GM12878 (cell line): ENCODE measurements at regions not wholly inside any gene's neighbourhood (a gene's known extent, or its start where the extent isn't known, plus 50 kb on each side); places are given as distances from the start of the nearest gene placed in this dataset.

Source experiments
- ATAC-seq: fragments of 200-7000 bp; cut with Tn5 transposase; 3 replicates; pipeline ENCODE4 v1.9.1; 2020; ENCODE audit warnings: mild to moderate bottlenecking, moderate library complexity
- BruUV-seq: library from RNA; stranded (reverse); fragments of 400-500 nt; replicated peaks from 2 replicates; lab custom pipeline; 2021; lab: Mats Ljungman, UMichigan
- CTCF ChIA-PET: fragments of 300-600 bp; sonication (Branson Sonifier 250); formaldehyde crosslinking; extraction: SDS; loops from one replicate; lab custom pipeline; 2021; ENCODE audit warnings: inconsistent platforms; lab: Yijun Ruan, JAX
- POLR2A ChIA-PET: fragments of 350-600 bp; formaldehyde crosslinking; extraction: SDS; loops from one replicate; lab custom pipeline; 2021; ENCODE audit warnings: inconsistent platforms; lab: Charles Lee
- RAD21 ChIA-PET: fragments of 300-600 bp; sonication (Branson Sonifier 250); formaldehyde crosslinking; loops from one replicate; lab custom pipeline; 2023; ENCODE audit warnings: antibody characterized with exemption; ENCODE audit not compliant: unreplicated experiment; lab: Charles Lee
- SMC1A ChIA-PET: fragments of 300-600 bp; sonication (Branson Sonifier 250); formaldehyde crosslinking; loops from one replicate; lab custom pipeline; 2023; ENCODE audit not compliant: unreplicated experiment, uncharacterized antibody; lab: Charles Lee
- DNase-seq: peaks from one replicate; pipeline ENCODE4 v3.0.0-alpha.2; 2011; ENCODE audit warnings: low read depth, low spot score
- FAIRE-seq: peaks from 3 replicates; lab custom pipeline; 2011; peaks lifted over from hg19 to GRCh38; lab: Jason Lieb, UNC
- H2AFZ ChIP-seq: 2 replicates; pipeline ENCODE4 v1.6.0; 2011; ENCODE audit warnings: low read depth, low read length, control low read depth; ENCODE audit not compliant: control insufficient read depth
- H3K27ac ChIP-seq: 2 replicates; pipeline ENCODE4 v1.5.1; 2011; ENCODE audit warnings: control low read depth; ENCODE audit not compliant: control insufficient read depth, insufficient read depth
- H3K27me3 ChIP-seq, 2 experiments: replicated peaks in 1 of 2; 2 replicates each; pipeline versions ENCODE4 v1.6.0 to v1.6.1; 2011; ENCODE audit warnings: low read length in 1 of 2; ENCODE audit not compliant: control insufficient read depth in 2 of 2, insufficient read depth in 2 of 2
- H3K36me3 ChIP-seq, 2 experiments: 2 replicates each; pipeline ENCODE4 v1.5.1; 2011; ENCODE audit warnings: low read length in 1 of 2; ENCODE audit not compliant: control insufficient read depth in 2 of 2, insufficient read depth in 2 of 2
- H3K4me1 ChIP-seq: 2 replicates; pipeline ENCODE4 v1.6.1; 2011; ENCODE audit warnings: mild to moderate bottlenecking, low read length, moderate library complexity, mixed read lengths; ENCODE audit not compliant: control insufficient read depth, insufficient read depth
- H3K4me2 ChIP-seq: 2 replicates; pipeline ENCODE4 v1.6.0; 2011; ENCODE audit warnings: control low read depth; ENCODE audit not compliant: control insufficient read depth, insufficient read depth
- H3K4me3 ChIP-seq: fragments of 200-600 bp; sonication (generic); 2 replicates; pipeline ENCODE4 v1.5.1; 2016
- H3K79me2 ChIP-seq: 2 replicates; pipeline ENCODE4 v1.6.0; 2011; ENCODE audit warnings: low read length; ENCODE audit not compliant: control insufficient read depth, insufficient read depth
- H3K9ac ChIP-seq: 2 replicates; pipeline ENCODE4 v1.8.0; 2011; ENCODE audit warnings: low read length, control low read depth, mixed read lengths; ENCODE audit not compliant: control insufficient read depth, insufficient read depth
- H3K9me3 ChIP-seq: replicated peaks from 3 replicates; pipeline ENCODE4 v1.5.1; 2011; ENCODE audit warnings: mild to moderate bottlenecking, low read length; ENCODE audit not compliant: control insufficient read depth, insufficient read depth
- H4K20me1 ChIP-seq: 2 replicates; pipeline ENCODE4 v1.6.0; 2011; ENCODE audit not compliant: control insufficient read depth, insufficient read depth
- BCLAF1 ChIP-seq: fragments of 450-650 bp; IDR thresholded peaks from 2 replicates; pipeline ENCODE4 v1.6.1; 2017; ENCODE audit warnings: antibody characterized with exemption, mild to moderate bottlenecking, moderate library complexity
- CBFB ChIP-seq: IDR thresholded peaks from 2 replicates; pipeline ENCODE4 v1.6.1; 2016; ENCODE audit warnings: antibody characterized with exemption, low read depth
- CBX3 ChIP-seq: fragments of 200-600 bp; sonication (generic); IDR thresholded peaks from 2 replicates; pipeline ENCODE4 v1.6.1; 2016; ENCODE audit warnings: low read depth, borderline replicate concordance
- CHD2 ChIP-seq: IDR thresholded peaks from 2 replicates; pipeline ENCODE4 v1.6.1; 2011; ENCODE audit warnings: low read depth, low read length, improper control_type of control experiment, borderline replicate concordance
- FOXM1 ChIP-seq: IDR thresholded peaks from 2 replicates; pipeline ENCODE4 v1.6.1; 2012; ENCODE audit warnings: low read depth, mild to moderate bottlenecking, inconsistent platforms, low read length, moderate library complexity
- HCFC1 ChIP-seq: fragments of 150-350 bp; IDR thresholded peaks from 2 replicates; pipeline ENCODE4 v1.6.1; 2014; ENCODE audit warnings: low read length
- MTA2 ChIP-seq: fragments of 450-650 bp; IDR thresholded peaks from 2 replicates; pipeline ENCODE4 v1.6.1; 2016; ENCODE audit warnings: low read depth, mild to moderate bottlenecking, moderate library complexity
- NR2C1 ChIP-seq: fragments of 450-650 bp; IDR thresholded peaks from 2 replicates; pipeline ENCODE4 v1.6.1; 2017; ENCODE audit warnings: antibody characterized with exemption, mild to moderate bottlenecking, moderate library complexity
- RELA ChIP-seq: fragments of 450-650 bp; IDR thresholded peaks from 2 replicates; pipeline ENCODE4 v1.8.0; 2014; ENCODE audit warnings: borderline replicate concordance; ENCODE audit not compliant: partially characterized antibody
- REST ChIP-seq: IDR thresholded peaks from 2 replicates; pipeline ENCODE4 v1.6.1; 2012; ENCODE audit warnings: mild to moderate bottlenecking, low read depth, low read length
- SRF ChIP-seq, 2 experiments: IDR thresholded peaks; 2 replicates each; pipeline ENCODE4 v1.6.1; 2011; ENCODE audit warnings: low read depth in 2 of 2, low read length in 2 of 2, mild to moderate bottlenecking in 1 of 2, moderate library complexity in 1 of 2
- STAT3 ChIP-seq: IDR thresholded peaks from 2 replicates; pipeline ENCODE4 v1.6.1; 2011; ENCODE audit warnings: low read depth, low read length, improper control_type of control experiment
- TCF7 ChIP-seq: IDR thresholded peaks from 2 replicates; pipeline ENCODE4 v1.6.1; 2014; ENCODE audit warnings: antibody characterized with exemption, borderline replicate concordance
- YBX1 ChIP-seq: fragments of 450-650 bp; IDR thresholded peaks from 2 replicates; pipeline ENCODE4 v1.6.1; 2016; ENCODE audit warnings: antibody characterized with exemption
- ZNF207 ChIP-seq: fragments of 450-650 bp; IDR thresholded peaks from 2 replicates; pipeline ENCODE4 v1.6.1; 2014; ENCODE audit warnings: antibody characterized with exemption, mild to moderate bottlenecking, borderline replicate concordance
- WGBS: methylation state at CpG from one replicate; pipeline ENCODE4 v1.1.6; 2016; ENCODE audit warnings: low lambda C conversion rate; ENCODE audit not compliant: insufficient replicate concordance, insufficient coverage; ENCODE audit errors: missing lambda C conversion rate; 5-methylcytosine and 5-hydroxymethylcytosine counted together
- in situ Hi-C: fragments of 300-500 bp; cut with MboI; formaldehyde crosslinking; loops from 9 replicates; pipeline ENCODE4 v1.14.3; 2018; ENCODE audit warnings: mixed read lengths
- intact Hi-C: fragments of 100-400 bp; cut with micrococcal nuclease; formaldehyde crosslinking; loops from one replicate; pipeline ENCODE4 v1.14.2; 2022; ENCODE audit not compliant: unreplicated experiment
- TF ChIP-seq, protein P1 (sequence below): IDR thresholded peaks from 2 replicates; pipeline ENCODE4 v1.6.1; 2012; ENCODE audit warnings: low read depth, low read length, improper control_type of control experiment

GRCh38 chr6:165833355-165833754 lies 170.3 kb upstream of the PDE10A start:
- Histone ChIP-seq H3K36me3 (no peaks in the 10 kb centered on the region), H3K4me3 (no peak overlapping the region), H3K9me3 (no peaks in the 10 kb centered on the region), H3K79me2 (no peaks in the 10 kb centered on the region), H3K27ac (no peak overlapping the region), H3K9ac (no peak overlapping the region), H3K27me3 (no peaks in the 10 kb centered on the region; a peak in 1 of 4 replicates), H4K20me1 (no peaks in the 10 kb centered on the region), H3K4me1 (no peaks in the 10 kb centered on the region), H2AFZ (no peak overlapping the region), H3K4me2 (no peak overlapping the region)
- FAIRE-seq (no peak), DNase-seq (no peak), ATAC-seq (no peak)
- no TSS peak for BruUV-seq
- POLR2A ChIA-PET: no interaction called here
- TF ChIP-seq RELA (no peak), CBX3 (no peak), ZNF207 (no peak), HCFC1 (no peak), YBX1 (no peak), REST (no peak), NR2C1 (no peak), SRF (IDR thresholded peaks at IDR 0.05; ENCODE audit: low read depth in 2 of 2, low read length in 2 of 2) (no peak), FOXM1 (no peak), STAT3 (no peak), BCLAF1 (no peak), CBFB (no peak), TCF7 (no peak), MTA2 (no peak), CHD2 (no peak)
- TF ChIP-seq, protein P1, sequence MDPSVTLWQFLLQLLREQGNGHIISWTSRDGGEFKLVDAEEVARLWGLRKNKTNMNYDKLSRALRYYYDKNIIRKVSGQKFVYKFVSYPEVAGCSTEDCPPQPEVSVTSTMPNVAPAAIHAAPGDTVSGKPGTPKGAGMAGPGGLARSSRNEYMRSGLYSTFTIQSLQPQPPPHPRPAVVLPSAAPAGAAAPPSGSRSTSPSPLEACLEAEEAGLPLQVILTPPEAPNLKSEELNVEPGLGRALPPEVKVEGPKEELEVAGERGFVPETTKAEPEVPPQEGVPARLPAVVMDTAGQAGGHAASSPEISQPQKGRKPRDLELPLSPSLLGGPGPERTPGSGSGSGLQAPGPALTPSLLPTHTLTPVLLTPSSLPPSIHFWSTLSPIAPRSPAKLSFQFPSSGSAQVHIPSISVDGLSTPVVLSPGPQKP: no peak
- in situ Hi-C loops: no loop called here
- SMC1A ChIA-PET: no interaction called here
- 0% methylated on average over 3 of the region's 3 CpGs for WGBS
- RAD21 ChIA-PET: no interaction called here
- CTCF ChIA-PET: interaction anchor here (1.0 kb wide), 1 partner anchor 8 kb away, joined by 3 read pairs; no protein-coding TSS in a partner anchor
- intact Hi-C loops: no loop called here
